ENCODE measurements at regions not wholly inside any gene's neighbourhood (a gene's known extent, or its start where the extent isn't known, plus 50 kb on each side); places are given as distances from the start of the nearest gene placed in this dataset.

- peak; percentile 23 for DNase-seq
Measured at GRCh38 chr6:170110201-170111140, 180.4 kb downstream of the DLL1 start.

- no peak for DNase-seq
Measured at GRCh38 chr6:170108890-170109587, 181.8 kb downstream of the DLL1 start.

- peak; percentile 30 for DNase-seq
Measured at GRCh38 chr6:170108456-170108855, 182.4 kb downstream of the DLL1 start.

GRCh38 chr6:170107606-170108222 lies 183.2 kb downstream of the DLL1 start:
- DNase-seq: peak; percentile 16

- peak; percentile 30 for DNase-seq
Measured at GRCh38 chr6:170106906-170107525, 183.9 kb downstream of the DLL1 start.

GRCh38 chr6:170102582-170103481 lies 188.0 kb downstream of the DLL1 start:
- peak; percentile 26 for DNase-seq

GRCh38 chr6:170102038-170102437 lies 188.8 kb downstream of the DLL1 start:
- DNase-seq: no peak

GRCh38 chr6:170101281-170102035 lies 189.4 kb downstream of the DLL1 start:
- DNase-seq: peak; percentile 32

- DNase-seq: peak; percentile 16
Measured at GRCh38 chr6:170100046-170100445, 190.8 kb downstream of the DLL1 start.

- DNase-seq: peak; percentile 15
Measured at GRCh38 chr6:170099387-170099786, 191.5 kb downstream of the DLL1 start.

GRCh38 chr6:170098428-170099170 lies 192.3 kb downstream of the DLL1 start:
- DNase-seq: peak; percentile 35

- DNase-seq: peak; percentile 24
Measured at GRCh38 chr6:170097505-170098427, 193.1 kb downstream of the DLL1 start.

GRCh38 chr6:170096803-170097504 lies 193.9 kb downstream of the DLL1 start:
- peak; percentile 42 for DNase-seq

- peak; percentile 48 for DNase-seq
Measured at GRCh38 chr6:170096191-170096802, 194.6 kb downstream of the DLL1 start.

- DNase-seq: no peak
Measured at GRCh38 chr6:170095273-170095981, 195.5 kb downstream of the DLL1 start.

- peak; percentile 31 for DNase-seq
Measured at GRCh38 chr6:170094686-170095272, 196.1 kb downstream of the DLL1 start.
